Renal cortex interstitium (tissue), 11 donors: ENCODE measurements at regions not wholly inside any gene's neighbourhood (a gene's known extent, or its start where the extent isn't known, plus 50 kb on each side); places are given as distances from the start of the nearest gene placed in this dataset.

Experiments used
- DNase-seq, 11 donors: peaks; one replicate each; pipeline ENCODE4 v3.0.0-alpha.2; 2013; ENCODE audit warnings: low read depth in 9 of 11, low spot score in 4 of 11; ENCODE audit errors: extremely low read depth in 1 of 11

- DNase-seq: no peak
Measured at GRCh38 chr3:159821736-159822135, 166.9 kb upstream of the IL12A start.

- DNase-seq: no peak
Measured at GRCh38 chr3:159823780-159824179, 164.9 kb upstream of the IL12A start.

GRCh38 chr3:159824333-159824732 is 164.3 kb upstream of the IL12A start:
- DNase-seq: peak in 1 of 11 donors; percentile 45

- no peak for DNase-seq
Measured at GRCh38 chr3:159825216-159825854, 163.3 kb upstream of the IL12A start.

- no peak for DNase-seq
Measured at GRCh38 chr3:159828542-159828943, 160.1 kb upstream of the IL12A start.

- no peak for DNase-seq
Measured at GRCh38 chr3:159829056-159829455, 159.6 kb upstream of the IL12A start.

- DNase-seq: no peak
Measured at GRCh38 chr3:159829539-159830227, 159.0 kb upstream of the IL12A start.

- DNase-seq: no peak
Measured at GRCh38 chr3:159830523-159831154, 158.0 kb upstream of the IL12A start.

- no peak for DNase-seq
Measured at GRCh38 chr3:159831466-159831865, 157.2 kb upstream of the IL12A start.

- no peak for DNase-seq
Measured at GRCh38 chr3:159832024-159832423, 156.6 kb upstream of the IL12A start.

GRCh38 chr3:159835126-159835525 is 153.5 kb upstream of the IL12A start:
- DNase-seq: no peak

GRCh38 chr3:159837725-159838124 is 150.9 kb upstream of the IL12A start:
- DNase-seq: no peak

GRCh38 chr3:159838938-159839337 is 149.7 kb upstream of the IL12A start:
- no peak for DNase-seq

GRCh38 chr3:159839561-159840379 is 148.9 kb upstream of the IL12A start, which contains the start of gene SCHIP1:
Gene SCHIP1 (plus strand): TSS chr3:159839861.
- DNase-seq: peak in 2 of 11 donors; percentile 58 to 69

GRCh38 chr3:159840703-159841299 is 147.8 kb upstream of the IL12A start:
- DNase-seq: no peak

GRCh38 chr3:159841766-159842165 is 146.9 kb upstream of the IL12A start:
- DNase-seq: no peak

- DNase-seq: no peak
Measured at GRCh38 chr3:159843840-159844730, 144.6 kb upstream of the IL12A start.

- DNase-seq: no peak
Measured at GRCh38 chr3:159844801-159845261, 143.8 kb upstream of the IL12A start.
